NCI-H345 (cell line): ENCODE measurements at regions not wholly inside any gene's neighbourhood (a gene's known extent, or its start where the extent isn't known, plus 50 kb on each side); places are given as distances from the start of the nearest gene placed in this dataset.
"Not testable (repeated sequence)": the region's sequence is repeated elsewhere in the genome, so short reads cannot be mapped to it uniquely, and the experiment has no call there.

Experiments
- DNase-seq: peaks from one replicate; lab custom pipeline; 2025; lab: John Stamatoyannopoulos, UW

- no peak for DNase-seq
Measured at GRCh38 chr16:60681043-60681442, 1355.2 kb downstream of the CDH8 start.

DNA sequence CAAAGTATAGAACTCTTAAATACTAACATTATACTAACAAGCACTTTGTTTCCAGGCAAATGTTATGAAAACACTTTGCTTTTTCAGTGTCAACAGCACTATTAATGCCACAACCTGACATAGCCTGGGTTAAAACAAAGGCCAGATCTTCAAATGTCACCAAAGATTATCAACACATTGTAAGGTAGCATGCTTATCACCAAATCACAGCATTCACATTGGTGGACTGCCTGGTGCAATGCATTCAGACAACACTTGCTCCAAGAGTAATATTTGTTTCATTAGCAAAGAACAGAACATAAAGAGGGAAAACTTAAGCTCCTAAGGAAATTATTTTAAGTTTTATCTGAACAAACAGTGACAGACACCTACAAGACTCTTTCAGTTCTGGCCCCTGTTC, 1361.2 kb downstream of the CDH8 start:
- no peak for DNase-seq

DNA sequence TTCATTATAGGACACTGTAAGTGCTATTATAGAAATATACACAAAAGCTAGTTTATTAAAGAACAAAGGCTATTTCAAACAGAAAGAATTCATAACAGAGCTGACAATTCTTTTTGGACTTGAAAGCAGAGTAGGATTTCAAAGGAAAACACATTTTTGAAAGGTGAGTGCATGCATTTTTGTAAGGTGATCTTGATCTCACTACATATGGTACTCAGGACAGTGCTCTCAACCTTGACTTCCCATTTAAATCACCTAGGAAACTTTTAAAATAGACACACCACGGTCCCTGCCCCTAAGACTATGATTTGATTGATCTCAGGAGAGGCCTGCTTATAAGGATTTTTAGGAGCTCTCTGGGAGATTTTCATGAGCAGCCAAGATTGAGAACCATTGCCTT, 1362.0 kb downstream of the CDH8 start:
- no peak for DNase-seq

DNA sequence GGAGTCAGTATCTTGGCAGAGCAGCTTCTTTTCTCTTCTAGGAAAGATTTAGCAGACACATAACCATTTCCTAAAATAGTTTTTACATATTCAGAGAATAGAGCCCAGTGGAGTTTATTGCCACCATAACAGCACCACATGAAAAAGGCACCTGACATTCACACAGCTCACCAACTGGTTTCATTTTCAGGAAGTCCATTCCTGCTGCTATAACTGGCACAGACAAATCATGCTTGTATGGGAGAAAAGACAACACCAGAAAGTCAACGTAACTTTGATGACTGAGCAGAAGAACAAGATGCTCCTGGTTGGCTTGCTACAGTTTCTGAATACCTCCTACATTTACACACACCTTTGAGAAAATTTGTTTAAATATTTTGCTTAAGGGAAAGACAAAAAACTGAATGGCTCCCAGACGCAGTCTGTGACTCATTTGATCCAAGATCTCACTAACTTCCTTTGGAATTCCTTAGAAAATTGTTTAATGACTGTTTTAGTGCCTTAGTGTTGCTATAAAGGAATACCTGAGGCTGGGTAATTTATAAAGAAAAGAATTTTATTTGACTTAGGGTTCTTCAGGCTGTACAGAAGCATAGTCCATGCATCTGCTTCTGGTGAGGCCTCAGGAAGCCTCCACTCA, 1380.6 kb downstream of the CDH8 start:
- DNase-seq = no peak

GRCh38 chr16:60651346-60651745, 1384.9 kb downstream of the CDH8 start:
- no peak for DNase-seq

DNA sequence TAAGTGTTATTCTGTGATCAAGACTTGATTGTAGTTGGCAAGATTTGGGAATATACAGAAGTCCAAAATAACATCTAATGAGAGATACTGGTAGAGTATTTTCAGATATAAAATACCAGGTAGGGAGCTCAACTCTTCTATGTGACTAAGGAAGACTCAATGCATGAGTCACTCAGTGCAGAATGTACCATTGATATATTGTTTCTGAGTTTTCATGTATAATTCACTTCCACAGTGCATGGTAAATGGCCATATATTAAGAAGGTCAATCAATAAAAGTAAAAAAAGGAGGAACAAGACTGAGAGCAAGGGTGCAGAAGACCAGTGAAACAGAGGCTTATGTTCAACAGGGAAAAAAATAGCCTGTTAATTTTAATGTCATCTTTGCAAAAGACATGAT, 1387.9 kb downstream of the CDH8 start:
- DNase-seq = no peak

GRCh38 chr16:60647388-60647787, 1388.8 kb downstream of the CDH8 start:
- DNase-seq = not testable (repeated sequence)

GRCh38 chr16:60646631-60647030, 1389.6 kb downstream of the CDH8 start:
- DNase-seq = no peak

DNA sequence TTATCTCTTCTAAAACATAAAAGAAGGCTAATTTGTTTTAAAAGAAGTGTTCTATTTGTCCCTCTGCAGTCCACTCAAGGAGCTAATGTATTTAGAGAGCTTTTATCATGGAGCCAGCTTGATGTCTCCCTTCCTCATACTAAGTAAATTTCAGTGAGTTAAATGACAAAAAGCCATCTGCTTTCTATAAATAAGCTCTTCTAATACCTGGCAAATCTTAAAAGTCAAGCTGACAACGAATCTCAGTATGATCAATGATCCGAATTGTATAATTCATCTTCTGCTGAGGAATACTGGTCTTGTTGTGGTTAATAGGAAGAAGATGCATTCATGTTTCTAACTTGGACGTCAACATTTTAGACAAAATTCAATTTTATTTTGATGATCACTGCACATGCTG, 1390.7 kb downstream of the CDH8 start:
- no peak for DNase-seq

DNA sequence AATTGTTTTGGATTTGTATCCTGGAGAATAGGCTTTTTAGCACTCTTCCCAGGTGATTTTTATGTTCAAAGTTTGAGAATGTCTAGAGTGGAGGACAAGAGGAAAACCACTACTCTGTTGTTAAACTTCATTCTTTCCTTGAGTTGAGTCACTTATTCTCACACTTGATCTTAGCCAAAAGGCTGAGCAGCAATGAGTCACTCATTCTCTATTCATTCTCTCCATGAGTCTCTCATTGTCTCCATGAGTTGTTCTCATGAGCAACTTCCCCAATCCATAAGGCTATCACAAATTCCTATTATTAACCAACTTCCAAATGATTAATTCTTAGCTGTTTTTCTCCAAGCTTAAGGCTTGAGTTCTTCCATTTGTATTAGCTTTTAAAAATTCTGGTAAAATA, 1393.3 kb downstream of the CDH8 start:
- DNase-seq = no peak

GRCh38 chr16:60641067-60641665, 1395.1 kb downstream of the CDH8 start:
- DNase-seq = no peak

DNA sequence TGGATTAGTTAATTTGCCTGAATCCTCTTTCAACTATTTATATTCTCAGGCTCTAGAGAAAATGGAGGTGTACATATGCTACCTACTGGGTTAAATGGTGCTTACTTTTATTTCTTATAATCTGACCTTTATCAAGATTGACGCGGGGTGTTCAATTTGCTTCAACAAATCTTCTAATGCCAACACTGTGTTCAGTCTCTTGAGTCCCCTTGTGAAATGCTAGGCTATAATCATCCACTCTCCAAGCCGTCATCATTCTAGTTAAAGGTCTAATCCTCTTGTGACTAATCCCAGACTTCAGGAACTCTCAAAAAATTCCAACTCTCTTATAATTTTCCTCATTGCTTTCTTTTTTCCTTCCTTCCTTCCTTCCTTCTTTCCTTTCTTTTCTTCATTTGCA, 1396.2 kb downstream of the CDH8 start:
- DNase-seq = no peak

DNA sequence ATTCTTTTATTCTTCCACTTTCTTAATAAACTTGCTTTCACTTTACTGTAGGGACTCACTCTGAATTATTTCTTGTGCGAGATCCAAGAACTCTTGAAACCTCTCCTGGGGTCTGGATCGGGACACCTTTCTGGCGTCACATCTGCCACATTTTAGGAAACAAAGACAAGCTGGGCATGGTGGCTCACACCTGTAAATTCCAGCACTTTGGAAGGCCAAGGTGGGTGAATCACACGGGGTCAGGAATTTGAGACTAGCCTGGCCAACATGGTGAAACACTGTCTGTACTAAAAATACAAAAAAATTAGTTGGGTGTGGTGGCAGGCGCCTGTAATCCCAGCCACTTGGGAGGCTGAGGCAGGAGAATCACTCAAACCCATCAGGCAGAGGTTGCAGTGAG, 1399.6 kb downstream of the CDH8 start:
- DNase-seq = not testable (repeated sequence)

DNA sequence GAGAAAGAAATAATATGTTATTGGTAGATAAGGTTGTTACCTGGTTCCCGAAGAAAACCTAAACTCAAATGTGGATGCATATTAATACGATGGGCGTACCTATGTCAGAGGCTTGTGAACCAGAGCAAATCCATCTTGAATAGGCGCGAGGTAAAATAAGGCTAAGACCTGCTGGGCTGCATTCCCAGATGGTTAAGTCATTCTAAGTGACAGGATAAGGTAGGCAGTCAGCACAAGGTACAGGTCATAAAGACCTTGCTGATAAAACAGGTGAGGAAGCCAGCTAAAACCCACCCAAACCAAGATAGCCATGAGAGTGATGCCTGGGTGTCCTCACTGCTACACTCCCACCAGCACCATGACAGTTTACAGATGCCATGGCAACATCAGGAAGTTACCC, 1400.1 kb downstream of the CDH8 start:
- no peak for DNase-seq

DNA sequence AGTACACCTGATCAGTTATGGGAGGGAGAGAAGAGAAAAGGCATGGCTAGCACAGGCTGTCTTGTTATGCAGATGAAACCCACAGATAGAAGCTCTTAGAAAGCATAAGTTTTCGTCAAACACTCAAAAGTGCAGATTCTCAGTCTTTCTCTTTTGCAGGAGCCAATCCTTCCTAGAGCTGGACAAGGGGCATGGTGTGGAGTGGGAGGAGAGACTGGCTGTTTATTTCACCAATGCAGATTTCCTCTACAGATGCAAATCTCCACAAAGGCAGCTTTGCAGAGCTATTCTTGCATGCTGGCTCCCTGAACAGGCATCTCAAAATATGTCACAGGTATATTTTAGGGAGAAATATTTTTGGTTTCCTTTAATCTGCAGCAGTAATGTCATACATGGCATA, 1400.7 kb downstream of the CDH8 start:
- no peak for DNase-seq

- no peak for DNase-seq
Measured at GRCh38 chr16:60611844-60612243, 1424.4 kb downstream of the CDH8 start.

GRCh38 chr16:60608971-60609370, 1427.3 kb downstream of the CDH8 start:
- no peak for DNase-seq

- DNase-seq = not testable (repeated sequence)
Measured at GRCh38 chr16:60605652-60606051, 1430.6 kb downstream of the CDH8 start.

DNA sequence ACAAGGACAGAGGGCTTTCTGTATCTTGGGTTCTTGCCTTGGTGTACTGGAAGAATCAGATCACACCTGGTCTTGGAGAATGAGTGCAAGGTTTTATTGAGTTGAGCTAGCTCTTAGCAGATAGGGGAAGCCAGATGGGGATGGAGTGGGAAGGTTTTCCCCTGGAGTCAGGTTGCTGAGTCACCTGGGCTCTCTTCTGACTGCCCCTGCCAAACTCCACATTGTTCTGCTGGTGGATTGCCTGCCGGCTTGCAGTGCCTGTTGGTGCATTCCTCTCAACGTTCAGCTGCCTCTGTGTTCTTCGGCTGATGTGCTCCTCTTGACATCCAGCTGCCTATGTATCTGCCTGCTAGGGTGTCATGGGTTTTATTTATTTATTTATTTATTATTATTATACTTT, 1431.1 kb downstream of the CDH8 start:
- DNase-seq = no peak

GRCh38 chr16:60586493-60586892, 1449.7 kb downstream of the CDH8 start:
- DNase-seq = no peak

GRCh38 chr16:60582528-60582927, 1453.7 kb downstream of the CDH8 start:
- no peak for DNase-seq

GRCh38 chr16:60566901-60567300, 1469.3 kb downstream of the CDH8 start:
- no peak for DNase-seq

GRCh38 chr16:60564588-60564987, 1471.7 kb downstream of the CDH8 start:
- DNase-seq = no peak

DNA sequence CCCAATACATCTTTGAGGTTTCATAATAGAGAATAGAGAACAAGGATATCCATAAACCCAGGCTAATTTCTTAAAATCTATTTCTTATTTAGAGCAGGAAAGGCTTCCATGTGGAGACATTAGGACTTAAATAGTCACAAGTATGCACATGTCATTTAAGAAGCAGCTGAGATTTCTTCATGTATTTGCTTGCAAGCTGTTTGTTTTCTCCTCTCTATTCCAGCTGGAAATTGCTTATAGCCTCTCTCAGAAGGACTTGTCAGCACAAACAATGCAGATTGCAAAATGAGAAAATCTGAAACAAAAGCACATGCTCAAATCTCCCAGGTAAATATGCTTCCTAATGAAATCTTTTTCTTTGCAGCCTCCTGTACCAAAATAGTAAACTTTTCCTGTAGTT, 1473.1 kb downstream of the CDH8 start:
- DNase-seq = no peak
